Neural progenitor cell (in vitro differentiated cells): ENCODE measurements at regions not wholly inside any gene's neighbourhood (a gene's known extent, or its start where the extent isn't known, plus 50 kb on each side); places are given as distances from the start of the nearest gene placed in this dataset.

Source experiments
- EZH2 ChIP-seq: fragments of 200-600 bp; sonication (generic); IDR thresholded peaks from 2 replicates; pipeline ENCODE4 v1.6.1; 2017; ENCODE audit warnings: antibody characterized with exemption, mild to moderate bottlenecking, moderate library complexity
- TF ChIP-seq, protein P1 (sequence below): fragments of 200-600 bp; sonication (generic); IDR thresholded peaks from 2 replicates; pipeline ENCODE4 v1.5.1; 2017; ENCODE audit warnings: antibody characterized with exemption, mild to moderate bottlenecking

DNA sequence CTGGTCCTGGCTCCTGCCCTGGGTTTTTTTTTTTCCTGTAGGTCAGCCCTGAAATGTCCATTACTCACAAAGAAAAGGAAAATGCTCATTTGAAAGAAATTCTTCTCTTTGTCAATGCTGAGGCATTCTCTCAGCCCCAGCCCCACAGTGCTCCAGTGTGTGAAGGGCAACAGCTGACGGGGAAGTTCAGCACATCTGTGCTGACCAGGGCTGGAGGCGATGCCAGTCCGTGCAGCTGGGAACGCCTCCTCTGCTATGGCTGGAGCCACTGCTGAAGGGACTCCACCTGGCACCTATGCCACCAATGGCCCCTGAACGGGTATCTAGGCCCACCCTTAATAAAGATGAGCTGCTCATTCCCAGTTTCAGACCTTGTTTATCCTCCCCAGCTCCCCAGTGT, 71.9 kb upstream of the SLCO4A1 start:
- TF ChIP-seq, protein P1, sequence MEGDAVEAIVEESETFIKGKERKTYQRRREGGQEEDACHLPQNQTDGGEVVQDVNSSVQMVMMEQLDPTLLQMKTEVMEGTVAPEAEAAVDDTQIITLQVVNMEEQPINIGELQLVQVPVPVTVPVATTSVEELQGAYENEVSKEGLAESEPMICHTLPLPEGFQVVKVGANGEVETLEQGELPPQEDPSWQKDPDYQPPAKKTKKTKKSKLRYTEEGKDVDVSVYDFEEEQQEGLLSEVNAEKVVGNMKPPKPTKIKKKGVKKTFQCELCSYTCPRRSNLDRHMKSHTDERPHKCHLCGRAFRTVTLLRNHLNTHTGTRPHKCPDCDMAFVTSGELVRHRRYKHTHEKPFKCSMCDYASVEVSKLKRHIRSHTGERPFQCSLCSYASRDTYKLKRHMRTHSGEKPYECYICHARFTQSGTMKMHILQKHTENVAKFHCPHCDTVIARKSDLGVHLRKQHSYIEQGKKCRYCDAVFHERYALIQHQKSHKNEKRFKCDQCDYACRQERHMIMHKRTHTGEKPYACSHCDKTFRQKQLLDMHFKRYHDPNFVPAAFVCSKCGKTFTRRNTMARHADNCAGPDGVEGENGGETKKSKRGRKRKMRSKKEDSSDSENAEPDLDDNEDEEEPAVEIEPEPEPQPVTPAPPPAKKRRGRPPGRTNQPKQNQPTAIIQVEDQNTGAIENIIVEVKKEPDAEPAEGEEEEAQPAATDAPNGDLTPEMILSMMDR: no peak
- no peak for TF ChIP-seq EZH2
